Cardiac fibroblast (primary cell): ENCODE measurements at regions not wholly inside any gene's neighbourhood (a gene's known extent, or its start where the extent isn't known, plus 50 kb on each side); places are given as distances from the start of the nearest gene placed in this dataset.

ENCODE experiments used
- DNase-seq, 2 donors: peaks; one replicate each; pipeline versions ENCODE4 v3.0.0 to v3.0.0-alpha.2; 2010; ENCODE audit warnings: low read depth in 2 of 2
- H3K4me3 ChIP-seq, 2 donors: replicated peaks in 1 of 2; 1 replicate in 1 of 2; 2 replicates in 1 of 2; pipeline ENCODE4 v1.5.1; 2011; ENCODE audit warnings: low read depth in 2 of 2, low read length in 2 of 2, mild to moderate bottlenecking in 2 of 2, moderate library complexity in 1 of 2
- CTCF ChIP-seq: IDR thresholded peaks from one replicate; pipeline ENCODE4 v1.5.1; 2011; ENCODE audit warnings: low read depth, mild to moderate bottlenecking, low read length, inconsistent platforms

GRCh38 chr14:101101456-101102056 lies 198.0 kb upstream of the RTL1 start:
- DNase-seq = peak in 1 of 2 donors; percentile 13
- no peak overlapping the region for H3K4me3 ChIP-seq
- TF ChIP-seq CTCF = no peak

GRCh38 chr14:101102875-101103274 lies 199.4 kb upstream of the RTL1 start:
- H3K4me3 ChIP-seq = no peak overlapping the region
- TF ChIP-seq CTCF = no peak
- DNase-seq = no peak

DNA sequence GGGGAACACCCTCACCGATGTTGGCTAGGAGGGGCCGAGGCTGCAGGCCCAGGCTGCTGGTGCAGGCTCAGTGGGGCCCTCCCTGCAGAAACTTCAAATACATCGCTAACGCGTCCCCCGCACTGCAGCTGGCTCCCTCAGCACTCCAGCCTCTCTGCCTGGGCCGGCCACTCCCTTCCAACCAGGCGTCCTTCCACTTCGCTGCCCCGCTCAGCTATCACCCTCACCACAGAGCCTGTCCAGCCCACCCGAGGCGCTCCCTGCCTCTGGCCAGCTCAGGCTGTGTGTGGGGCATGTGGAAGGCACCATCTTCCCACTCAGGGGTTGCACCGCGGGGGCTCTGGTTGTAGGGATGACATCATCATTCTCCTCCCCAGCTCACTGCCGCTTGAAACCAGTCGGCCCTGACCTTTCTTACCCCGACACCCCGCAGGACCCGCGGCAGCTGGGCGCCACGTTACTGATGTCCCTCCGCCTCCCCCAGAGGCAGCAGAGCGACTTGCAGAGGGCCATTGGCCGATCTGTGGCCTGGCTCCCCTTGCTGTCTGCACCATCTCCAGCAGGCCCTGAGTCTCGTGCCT lies 199.9 kb upstream of the RTL1 start:
- H3K4me3 ChIP-seq = no peak overlapping the region
- TF ChIP-seq CTCF = no peak
- no peak for DNase-seq

- DNase-seq = no peak
- TF ChIP-seq CTCF = no peak
- H3K4me3 ChIP-seq = no peak overlapping the region
Observed at GRCh38 chr14:101104485-101104884, 201.0 kb upstream of the RTL1 start.

DNA sequence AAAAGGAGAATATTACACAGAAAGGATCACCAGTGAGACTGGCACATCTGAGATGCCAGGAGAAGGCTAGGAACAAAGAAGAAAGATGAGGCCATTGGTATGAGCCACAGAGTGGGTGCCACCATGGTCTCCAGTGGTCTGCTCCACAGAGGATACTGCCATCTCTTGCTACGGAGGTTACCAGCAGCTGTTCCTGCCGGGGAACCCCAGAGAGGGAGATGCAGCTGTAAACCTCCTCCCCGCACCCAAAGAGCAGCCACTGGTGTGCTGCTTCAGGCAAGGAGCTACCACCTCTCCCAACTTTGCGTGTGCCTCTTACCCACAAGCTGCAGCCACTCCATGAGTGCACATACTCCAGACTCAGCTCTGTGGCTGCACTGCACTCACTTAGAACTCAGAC lies 201.5 kb upstream of the RTL1 start:
- TF ChIP-seq CTCF = no peak
- H3K4me3 ChIP-seq = no peak overlapping the region
- no peak for DNase-seq

- DNase-seq = no peak
- no peak for TF ChIP-seq CTCF
- no peak overlapping the region for H3K4me3 ChIP-seq
Observed at GRCh38 chr14:101108579-101109346, 205.2 kb upstream of the RTL1 start.
